Loucy (cell line): ENCODE measurements at regions not wholly inside any gene's neighbourhood (a gene's known extent, or its start where the extent isn't known, plus 50 kb on each side); places are given as distances from the start of the nearest gene placed in this dataset.
"Not testable (repeated sequence)": the region's sequence is repeated elsewhere in the genome, so short reads cannot be mapped to it uniquely, and the experiment has no call there.

ENCODE experiments used
- H2AFZ ChIP-seq: fragments of 200-600 bp; sonication (generic); 2 replicates; pipeline ENCODE4 v1.6.0; 2016; ENCODE audit warnings: antibody characterized with exemption, mild to moderate bottlenecking, low read length, moderate library complexity
- H3F3A ChIP-seq: fragments of 200-600 bp; 2 replicates; pipeline ENCODE4 v1.6.0; 2016; ENCODE audit warnings: antibody characterized with exemption, low read depth, mild to moderate bottlenecking
- H3K27me3 ChIP-seq: fragments of 200-600 bp; sonication (generic); 2 replicates; pipeline ENCODE4 v1.6.1; 2014; ENCODE audit warnings: low read length, mild to moderate bottlenecking; ENCODE audit not compliant: insufficient read depth, poor library complexity, severe bottlenecking
- H3K36me3 ChIP-seq: fragments of 200-600 bp; sonication (generic); 2 replicates; pipeline ENCODE4 v1.6.1; 2016; ENCODE audit warnings: low read length; ENCODE audit not compliant: insufficient read depth
- H3K4me1 ChIP-seq: fragments of 200-600 bp; sonication (generic); 2 replicates; pipeline ENCODE4 v1.5.1; 2014; ENCODE audit warnings: low read length, mild to moderate bottlenecking; ENCODE audit not compliant: insufficient read depth, poor library complexity, severe bottlenecking
- H3K4me2 ChIP-seq: fragments of 200-600 bp; sonication (generic); 2 replicates; pipeline ENCODE4 v1.6.0; 2014; ENCODE audit warnings: antibody characterized with exemption, low read length, low read depth, mild to moderate bottlenecking; ENCODE audit not compliant: poor library complexity, severe bottlenecking
- H3K4me3 ChIP-seq: fragments of 200-600 bp; sonication (generic); 2 replicates; pipeline ENCODE4 v1.5.1; 2014; ENCODE audit warnings: low read length, mild to moderate bottlenecking, mixed read lengths; ENCODE audit not compliant: poor library complexity, severe bottlenecking
- H3K79me2 ChIP-seq: fragments of 200-600 bp; sonication (generic); 2 replicates; pipeline ENCODE4 v1.6.1; 2014; ENCODE audit warnings: low read length; ENCODE audit not compliant: insufficient read depth
- H3K9ac ChIP-seq: fragments of 200-600 bp; sonication (generic); 2 replicates; pipeline ENCODE4 v1.6.0; 2014; ENCODE audit warnings: mild to moderate bottlenecking, low read depth, low read length, moderate library complexity; ENCODE audit not compliant: poor library complexity, severe bottlenecking
- H3K9me2 ChIP-seq: fragments of 200-600 bp; sonication (generic); replicated peaks from 2 replicates; pipeline ENCODE4 v1.6.1; 2016; ENCODE audit warnings: low read depth, low read length, mixed read lengths
- H3K9me3 ChIP-seq: fragments of 200-600 bp; sonication (generic); 2 replicates; pipeline ENCODE4 v1.6.1; 2014; ENCODE audit warnings: mild to moderate bottlenecking, antibody characterized with exemption, low read length, low read depth; ENCODE audit not compliant: insufficient read depth
- H4K20me1 ChIP-seq: fragments of 200-600 bp; sonication (generic); 2 replicates; pipeline ENCODE4 v1.6.0; 2014; ENCODE audit warnings: antibody characterized with exemption, low read length, mild to moderate bottlenecking; ENCODE audit not compliant: insufficient read depth, poor library complexity, severe bottlenecking
- EZH2phosphoT487 ChIP-seq: fragments of 200-600 bp; IDR thresholded peaks from 2 replicates; pipeline ENCODE4 v1.6.1; 2018; ENCODE audit warnings: antibody characterized with exemption, mild to moderate bottlenecking, moderate library complexity, borderline replicate concordance
- TF ChIP-seq, protein P1 (sequence below): fragments of 200-600 bp; sonication (generic); conservative IDR thresholded peaks from 2 replicates; pipeline ENCODE4 v1.5.1; 2014; ENCODE audit warnings: mild to moderate bottlenecking, antibody characterized with exemption, low read length

DNA sequence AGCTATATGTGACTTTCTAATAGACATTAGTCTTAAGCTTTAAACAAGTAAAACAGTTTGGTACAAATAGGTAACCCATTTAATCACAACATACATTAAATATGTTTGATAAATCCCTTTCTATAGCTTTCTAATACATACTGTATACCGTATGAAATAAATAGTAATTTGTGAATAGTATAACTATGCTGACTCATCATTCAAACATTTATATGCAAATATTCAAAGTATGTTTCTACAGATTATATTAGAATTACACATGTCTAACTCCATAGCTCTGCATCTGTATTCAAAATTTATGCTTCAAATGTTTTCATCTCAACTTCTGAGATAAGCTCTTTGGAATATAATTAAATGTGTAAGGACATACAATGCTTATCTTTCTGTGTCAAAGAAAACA is 142.7 kb upstream of the ZNF804A start:
- no peaks in the 10 kb centered on the region for H3K9me2 ChIP-seq
- no peak overlapping the region for H3K4me2 ChIP-seq
- H3K4me1 ChIP-seq: no peaks in the 10 kb centered on the region
- no peaks in the 10 kb centered on the region for H3K27me3 ChIP-seq
- no peaks in the 10 kb centered on the region for H3K36me3 ChIP-seq
- H3F3A ChIP-seq: no peaks in the 10 kb centered on the region
- TF ChIP-seq, protein P1, sequence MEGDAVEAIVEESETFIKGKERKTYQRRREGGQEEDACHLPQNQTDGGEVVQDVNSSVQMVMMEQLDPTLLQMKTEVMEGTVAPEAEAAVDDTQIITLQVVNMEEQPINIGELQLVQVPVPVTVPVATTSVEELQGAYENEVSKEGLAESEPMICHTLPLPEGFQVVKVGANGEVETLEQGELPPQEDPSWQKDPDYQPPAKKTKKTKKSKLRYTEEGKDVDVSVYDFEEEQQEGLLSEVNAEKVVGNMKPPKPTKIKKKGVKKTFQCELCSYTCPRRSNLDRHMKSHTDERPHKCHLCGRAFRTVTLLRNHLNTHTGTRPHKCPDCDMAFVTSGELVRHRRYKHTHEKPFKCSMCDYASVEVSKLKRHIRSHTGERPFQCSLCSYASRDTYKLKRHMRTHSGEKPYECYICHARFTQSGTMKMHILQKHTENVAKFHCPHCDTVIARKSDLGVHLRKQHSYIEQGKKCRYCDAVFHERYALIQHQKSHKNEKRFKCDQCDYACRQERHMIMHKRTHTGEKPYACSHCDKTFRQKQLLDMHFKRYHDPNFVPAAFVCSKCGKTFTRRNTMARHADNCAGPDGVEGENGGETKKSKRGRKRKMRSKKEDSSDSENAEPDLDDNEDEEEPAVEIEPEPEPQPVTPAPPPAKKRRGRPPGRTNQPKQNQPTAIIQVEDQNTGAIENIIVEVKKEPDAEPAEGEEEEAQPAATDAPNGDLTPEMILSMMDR: no peak
- TF ChIP-seq EZH2phosphoT487: no peak
- no peak overlapping the region for H2AFZ ChIP-seq
- H4K20me1 ChIP-seq: no peaks in the 10 kb centered on the region
- no peak overlapping the region for H3K4me3 ChIP-seq
- no peak overlapping the region for H3K9ac ChIP-seq
- H3K79me2 ChIP-seq: no peaks in the 10 kb centered on the region
- H3K9me3 ChIP-seq: no peaks in the 10 kb centered on the region

DNA sequence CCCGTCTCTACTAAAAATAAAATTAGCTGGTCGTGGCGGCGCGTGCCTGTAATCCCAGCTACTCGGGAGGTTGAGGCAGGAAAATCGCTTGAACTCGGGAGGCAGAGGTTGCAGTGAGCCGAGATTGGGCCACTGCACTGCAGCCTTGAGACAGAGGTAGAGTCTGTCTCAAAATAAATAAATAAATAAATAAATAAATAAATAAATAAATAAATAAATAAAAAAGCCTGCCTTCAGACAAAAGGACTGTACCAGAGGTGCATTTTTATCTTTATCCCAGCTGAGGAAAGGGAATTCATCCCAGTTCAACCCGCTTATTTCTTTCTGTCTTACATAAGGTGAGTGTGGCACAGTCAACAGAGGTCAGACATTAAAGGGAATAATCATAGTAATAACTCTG is 141.6 kb upstream of the ZNF804A start:
- not testable (repeated sequence) for H3K9me2 ChIP-seq, H3K4me2 ChIP-seq, H3K9ac ChIP-seq, H3K4me1 ChIP-seq, H3K36me3 ChIP-seq, H3K9me3 ChIP-seq, H3K79me2 ChIP-seq, H4K20me1 ChIP-seq, H3K27me3 ChIP-seq, H3K4me3 ChIP-seq, H2AFZ ChIP-seq, H3F3A ChIP-seq

DNA sequence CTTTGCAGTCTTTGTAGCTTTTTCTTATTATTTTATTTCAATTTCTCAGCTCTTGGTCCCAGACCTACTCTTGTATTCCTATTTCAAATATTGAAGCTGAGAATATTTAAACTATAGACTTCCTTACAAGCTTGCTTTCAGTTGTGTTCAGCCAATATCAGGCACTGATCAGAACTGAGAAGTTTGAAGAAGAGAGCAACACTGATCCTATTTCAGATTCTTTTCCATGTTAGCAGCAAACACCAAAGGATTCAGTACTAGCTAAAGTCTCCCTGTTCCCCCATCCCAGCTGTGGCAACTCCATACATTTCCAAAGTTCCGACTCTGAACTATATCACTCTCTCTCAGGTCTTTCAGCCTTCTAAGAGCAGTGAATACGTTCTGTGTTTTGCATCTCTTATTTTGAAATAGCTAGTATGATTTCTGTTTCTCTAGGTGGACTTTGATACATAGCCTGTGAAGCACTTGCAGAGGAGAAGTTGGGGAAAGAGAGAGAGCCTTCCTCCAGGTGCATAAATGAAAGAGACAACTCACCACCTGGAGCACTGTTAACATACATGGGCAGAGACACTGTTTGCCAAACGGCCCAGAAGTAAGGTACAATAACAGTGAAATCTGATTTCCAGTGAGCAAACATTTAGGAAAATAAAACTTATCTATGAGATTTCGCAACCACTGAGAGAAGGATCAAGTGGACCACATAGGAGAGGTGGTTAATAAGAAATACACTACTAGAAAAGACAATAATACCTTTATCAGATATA is 135.0 kb upstream of the ZNF804A start:
- Histone ChIP-seq H4K20me1 (no peaks in the 10 kb centered on the region), H3K4me3 (no peak overlapping the region), H2AFZ (no peak overlapping the region), H3K9me3 (no peaks in the 10 kb centered on the region), H3K9me2 (no peaks in the 10 kb centered on the region), H3K79me2 (no peaks in the 10 kb centered on the region), H3K4me2 (no peak overlapping the region), H3K36me3 (no peaks in the 10 kb centered on the region), H3K9ac (no peak overlapping the region), H3K4me1 (no peaks in the 10 kb centered on the region), H3F3A (no peaks in the 10 kb centered on the region), H3K27me3 (no peaks in the 10 kb centered on the region)
- TF ChIP-seq EZH2phosphoT487: no peak
- TF ChIP-seq, protein P1: no peak

DNA sequence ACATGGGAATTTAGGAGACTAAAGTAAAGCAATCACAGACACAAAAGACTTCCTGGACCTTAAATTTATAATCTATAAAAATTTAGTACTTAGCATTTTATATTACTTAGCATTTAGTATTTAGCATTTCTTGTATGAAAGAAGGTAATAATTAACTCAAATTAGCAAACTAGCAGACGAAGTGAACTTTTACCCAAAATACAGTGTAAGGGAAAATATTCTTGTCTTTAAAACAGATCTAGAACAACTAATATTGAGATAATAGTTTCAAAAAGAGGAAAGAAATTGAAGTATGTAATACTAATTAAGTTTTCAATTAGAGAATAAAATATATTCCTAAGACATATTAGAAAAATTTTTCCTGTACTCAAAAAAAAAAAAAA is 134.5 kb upstream of the ZNF804A start:
- H4K20me1 ChIP-seq: no peaks in the 10 kb centered on the region
- H3K79me2 ChIP-seq: no peaks in the 10 kb centered on the region
- H3F3A ChIP-seq: no peaks in the 10 kb centered on the region
- H3K4me1 ChIP-seq: no peaks in the 10 kb centered on the region
- H3K4me2 ChIP-seq: no peak overlapping the region
- H3K27me3 ChIP-seq: no peaks in the 10 kb centered on the region
- H3K9me3 ChIP-seq: no peaks in the 10 kb centered on the region
- H3K36me3 ChIP-seq: no peaks in the 10 kb centered on the region
- H3K4me3 ChIP-seq: no peak overlapping the region
- H3K9ac ChIP-seq: no peak overlapping the region
- TF ChIP-seq EZH2phosphoT487: no peak
- TF ChIP-seq, protein P1: no peak
- H3K9me2 ChIP-seq: no peaks in the 10 kb centered on the region
- no peak overlapping the region for H2AFZ ChIP-seq
